ENCODE measurements at regions not wholly inside any gene's neighbourhood (a gene's known extent, or its start where the extent isn't known, plus 50 kb on each side); places are given as distances from the start of the nearest gene placed in this dataset.

DNA sequence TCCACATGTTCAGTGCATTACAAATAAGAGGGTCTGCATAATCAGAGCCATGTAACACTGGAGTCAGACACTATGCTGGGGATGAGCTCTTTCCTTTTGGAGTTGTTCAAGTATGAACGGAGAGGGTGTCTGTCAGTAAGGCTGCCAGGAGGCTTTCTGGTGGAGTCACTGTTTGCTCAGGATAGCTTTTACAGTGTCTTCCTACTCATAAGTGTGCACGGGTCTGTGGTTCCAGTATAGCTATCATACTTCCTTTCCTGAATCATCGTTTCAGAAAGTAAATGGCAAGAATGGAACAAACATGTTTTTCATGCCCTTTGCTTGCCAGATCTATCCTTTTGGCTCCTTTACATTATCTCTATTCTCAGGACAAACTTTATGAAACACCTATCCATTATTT is 152.7 kb upstream of the CDH11 start:
- no peak for TF ChIP-seq SPI1 (IDR thresholded peaks at IDR 0.05; ENCODE audit: low read depth, low read length)
- TF ChIP-seq POLR2A (IDR thresholded peaks at IDR 0.05; ENCODE audit: low read depth, low read length): no peak
- TF ChIP-seq TAF1 (IDR thresholded peaks at IDR 0.05; ENCODE audit: low read depth, low read length): no peak
- TF ChIP-seq POLR2AphosphoS5 (IDR thresholded peaks at IDR 0.05; ENCODE audit: low read depth, low read length): no peak
- TF ChIP-seq PAX5 (IDR thresholded peaks at IDR 0.05; ENCODE audit: insufficient read depth, low read length, severe bottlenecking): no peak
- no peak for TF ChIP-seq POU2F2 (IDR thresholded peaks at IDR 0.05; ENCODE audit: low read depth, low read length)
